ENCODE measurements at regions not wholly inside any gene's neighbourhood (a gene's known extent, or its start where the extent isn't known, plus 50 kb on each side); places are given as distances from the start of the nearest gene placed in this dataset.

DNA sequence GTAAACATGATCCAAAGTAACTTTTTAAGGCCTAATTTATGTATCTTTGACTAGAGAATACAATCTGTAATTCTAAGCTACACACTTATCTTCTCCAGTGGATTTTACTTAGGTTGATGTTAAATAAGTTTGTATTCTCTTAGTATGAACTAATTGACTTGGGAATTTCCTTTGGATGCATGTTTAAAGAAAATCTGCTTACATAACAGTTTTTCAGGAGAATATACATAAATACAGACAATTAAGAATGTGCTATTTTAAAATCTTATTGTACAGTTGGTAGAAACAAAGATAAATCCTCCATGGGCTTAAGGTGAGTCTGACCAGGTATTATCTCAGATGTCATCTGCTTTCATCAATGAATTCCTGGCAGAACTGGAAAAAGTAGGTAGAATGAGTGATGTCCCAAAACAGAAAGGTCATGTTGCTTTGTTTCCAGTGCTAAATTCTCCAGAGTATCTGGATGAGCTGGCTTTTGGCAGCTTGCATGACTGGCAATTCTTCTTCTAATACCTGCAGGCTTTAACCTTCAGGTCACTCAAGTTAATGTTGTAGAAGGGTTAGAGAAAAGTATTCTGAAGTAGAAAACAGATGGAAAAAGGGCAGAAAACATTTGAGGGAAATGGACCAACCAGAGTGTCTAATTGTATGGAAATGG, 150.6 kb downstream of the MACIR start:
- Histone ChIP-seq H3K4me3 (ENCODE audit: low read length in 2 of 2) (no peak overlapping the region), H3K79me1 (ENCODE audit: low read depth, low read length) (no peaks in the 10 kb centered on the region), H3K4ac (ENCODE audit: low read length) (no peak overlapping the region), H3K18ac (ENCODE audit: low read length) (no peak overlapping the region), H4K8ac (ENCODE audit: low read depth, low read length) (no peak overlapping the region), H2AFZ (ENCODE audit: low read length) (no peak overlapping the region), H2BK5ac (ENCODE audit: low read length) (no peak overlapping the region), H2AK5ac (ENCODE audit: low read depth, low read length) (no peak overlapping the region), H4K91ac (ENCODE audit: low read depth, low read length, poor library complexity) (no peak overlapping the region), H3K4me1 (ENCODE audit: control insufficient read depth in 2 of 2, insufficient read depth in 1 of 2, low read depth in 1 of 2, low read length in 2 of 2) (no peaks in the 10 kb centered on the region), H3K27me3 (ENCODE audit: control insufficient read depth in 3 of 3, insufficient read depth in 3 of 3, low read depth in 1 of 3, low read length in 3 of 3) (no peaks in the 10 kb centered on the region), H3K4me2 (ENCODE audit: insufficient read depth, low read length, poor library complexity, severe bottlenecking) (no peak overlapping the region), H2BK120ac (ENCODE audit: low read depth, low read length) (no peak overlapping the region), H2BK15ac (ENCODE audit: low read length) (no peak overlapping the region), H3K14ac (ENCODE audit: low read length) (no peak overlapping the region), H3K36me3 (replicated peaks in 1 of 2; ENCODE audit: control insufficient read depth in 2 of 2, insufficient read depth in 2 of 2, low read length in 2 of 2) (no peaks in the 10 kb centered on the region), H3K9ac (ENCODE audit: low read depth, low read length, poor library complexity) (no peak overlapping the region), H2BK12ac (ENCODE audit: low read length) (no peak overlapping the region), H3K9me3 (replicated peaks in 1 of 2; ENCODE audit: control insufficient read depth in 2 of 2, insufficient read depth in 1 of 2, low read depth in 1 of 2, low read length in 2 of 2) (no peaks in the 10 kb centered on the region), H3K27ac (replicated peaks; ENCODE audit: low read length) (no peak overlapping the region), H3K23ac (ENCODE audit: low read depth, low read length, poor library complexity) (no peak overlapping the region)
- no peak for DNase-seq (ENCODE audit: low spot score)

DNA sequence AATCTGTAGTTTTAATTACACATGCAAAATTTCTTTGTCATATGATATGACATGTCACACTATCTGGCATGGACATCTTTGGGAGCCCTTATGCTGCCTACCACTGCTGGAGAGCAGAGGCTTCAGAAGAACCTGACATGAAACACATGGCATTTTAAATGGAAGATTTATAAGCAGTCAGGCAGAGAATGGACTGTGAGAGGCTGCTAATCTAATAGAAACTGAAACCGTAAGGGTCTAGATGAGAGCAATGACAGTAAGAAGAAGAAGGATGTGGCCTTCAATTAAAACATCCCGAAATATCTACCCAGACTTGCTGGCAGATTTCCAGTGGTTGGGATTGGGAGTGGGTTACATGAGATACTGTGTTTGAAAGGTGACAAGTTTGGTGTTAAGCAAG, 149.8 kb downstream of the MACIR start:
- Histone ChIP-seq H3K4me3 (ENCODE audit: low read length in 2 of 2) (no peak overlapping the region), H2BK120ac (ENCODE audit: low read depth, low read length) (no peak overlapping the region), H2BK12ac (ENCODE audit: low read length) (no peak overlapping the region), H3K4me1 (ENCODE audit: control insufficient read depth in 2 of 2, insufficient read depth in 1 of 2, low read depth in 1 of 2, low read length in 2 of 2) (no peaks in the 10 kb centered on the region), H3K9ac (ENCODE audit: low read depth, low read length, poor library complexity) (no peak overlapping the region), H3K36me3 (replicated peaks in 1 of 2; ENCODE audit: control insufficient read depth in 2 of 2, insufficient read depth in 2 of 2, low read length in 2 of 2) (no peaks in the 10 kb centered on the region), H3K4me2 (ENCODE audit: insufficient read depth, low read length, poor library complexity, severe bottlenecking) (no peak overlapping the region), H3K79me1 (ENCODE audit: low read depth, low read length) (no peaks in the 10 kb centered on the region), H2BK15ac (ENCODE audit: low read length) (no peak overlapping the region), H2AFZ (ENCODE audit: low read length) (no peak overlapping the region), H3K18ac (ENCODE audit: low read length) (no peak overlapping the region), H3K4ac (ENCODE audit: low read length) (no peak overlapping the region), H2AK5ac (ENCODE audit: low read depth, low read length) (no peak overlapping the region), H3K23ac (ENCODE audit: low read depth, low read length, poor library complexity) (no peak overlapping the region), H3K9me3 (replicated peaks in 1 of 2; ENCODE audit: control insufficient read depth in 2 of 2, insufficient read depth in 1 of 2, low read depth in 1 of 2, low read length in 2 of 2) (no peaks in the 10 kb centered on the region), H3K27ac (replicated peaks; ENCODE audit: low read length) (no peak overlapping the region), H2BK5ac (ENCODE audit: low read length) (no peak overlapping the region), H4K91ac (ENCODE audit: low read depth, low read length, poor library complexity) (no peak overlapping the region), H3K27me3 (ENCODE audit: control insufficient read depth in 3 of 3, insufficient read depth in 3 of 3, low read depth in 1 of 3, low read length in 3 of 3) (no peaks in the 10 kb centered on the region), H4K8ac (ENCODE audit: low read depth, low read length) (no peak overlapping the region), H3K14ac (ENCODE audit: low read length) (no peak overlapping the region)
- DNase-seq (ENCODE audit: low spot score) = no peak
- no CpG with 5 or more reads among the region's 2 CpGs for WGBS, 2 donors (ENCODE audit: extremely low coverage in 2 of 2, insufficient read length in 2 of 2, insufficient replicate concordance in 1 of 2)

DNA sequence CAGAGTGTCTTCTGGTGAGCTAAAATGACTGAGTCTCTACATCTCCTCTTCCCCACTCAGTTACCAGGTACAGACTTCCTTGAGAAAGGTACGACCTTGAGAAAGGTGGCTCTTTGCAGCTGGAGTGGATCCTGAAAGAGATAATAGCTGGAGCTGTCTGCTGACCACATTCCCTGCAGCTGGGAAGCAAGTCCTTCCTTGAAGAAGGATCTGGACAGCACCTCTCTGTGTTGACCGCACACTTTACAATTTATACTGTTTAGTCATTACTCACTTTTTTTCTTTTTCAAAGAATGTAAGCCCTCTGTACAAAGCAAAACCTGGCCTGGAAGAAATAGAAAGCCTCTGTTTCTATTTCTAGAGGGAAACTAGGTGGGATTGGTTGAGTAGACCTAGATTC, 148.8 kb downstream of the MACIR start:
- no peaks in the 10 kb centered on the region for H3K36me3 ChIP-seq (replicated peaks in 1 of 2; ENCODE audit: control insufficient read depth in 2 of 2, insufficient read depth in 2 of 2, low read length in 2 of 2)
- H3K23ac ChIP-seq (ENCODE audit: low read depth, low read length, poor library complexity) = no peak overlapping the region
- H3K27ac ChIP-seq (replicated peaks; ENCODE audit: low read length) = no peak overlapping the region
- no peaks in the 10 kb centered on the region for H3K4me1 ChIP-seq (ENCODE audit: control insufficient read depth in 2 of 2, insufficient read depth in 1 of 2, low read depth in 1 of 2, low read length in 2 of 2)
- no peaks in the 10 kb centered on the region for H3K79me1 ChIP-seq (ENCODE audit: low read depth, low read length)
- no peak overlapping the region for H4K91ac ChIP-seq (ENCODE audit: low read depth, low read length, poor library complexity)
- no peaks in the 10 kb centered on the region for H3K27me3 ChIP-seq (ENCODE audit: control insufficient read depth in 3 of 3, insufficient read depth in 3 of 3, low read depth in 1 of 3, low read length in 3 of 3)
- H3K4me3 ChIP-seq (ENCODE audit: low read length in 2 of 2) = no peak overlapping the region
- no peak overlapping the region for H2AFZ ChIP-seq (ENCODE audit: low read length)
- no peak overlapping the region for H2BK120ac ChIP-seq (ENCODE audit: low read depth, low read length)
- no peak overlapping the region for H2BK5ac ChIP-seq (ENCODE audit: low read length)
- no peak overlapping the region for H3K9ac ChIP-seq (ENCODE audit: low read depth, low read length, poor library complexity)
- H4K8ac ChIP-seq (ENCODE audit: low read depth, low read length) = no peak overlapping the region
- no peak overlapping the region for H2AK5ac ChIP-seq (ENCODE audit: low read depth, low read length)
- no peak for DNase-seq (ENCODE audit: low spot score)
- H2BK12ac ChIP-seq (ENCODE audit: low read length) = no peak overlapping the region
- H2BK15ac ChIP-seq (ENCODE audit: low read length) = no peak overlapping the region
- no peak overlapping the region for H3K4me2 ChIP-seq (ENCODE audit: insufficient read depth, low read length, poor library complexity, severe bottlenecking)
- H3K4ac ChIP-seq (ENCODE audit: low read length) = no peak overlapping the region
- WGBS, 2 donors (ENCODE audit: extremely low coverage in 2 of 2, insufficient read length in 2 of 2, insufficient replicate concordance in 1 of 2) = no CpG with 5 or more reads among the region's 2 CpGs
- no peak overlapping the region for H3K14ac ChIP-seq (ENCODE audit: low read length)
- H3K9me3 ChIP-seq (replicated peaks in 1 of 2; ENCODE audit: control insufficient read depth in 2 of 2, insufficient read depth in 1 of 2, low read depth in 1 of 2, low read length in 2 of 2) = no peaks in the 10 kb centered on the region
- no peak overlapping the region for H3K18ac ChIP-seq (ENCODE audit: low read length)

DNA sequence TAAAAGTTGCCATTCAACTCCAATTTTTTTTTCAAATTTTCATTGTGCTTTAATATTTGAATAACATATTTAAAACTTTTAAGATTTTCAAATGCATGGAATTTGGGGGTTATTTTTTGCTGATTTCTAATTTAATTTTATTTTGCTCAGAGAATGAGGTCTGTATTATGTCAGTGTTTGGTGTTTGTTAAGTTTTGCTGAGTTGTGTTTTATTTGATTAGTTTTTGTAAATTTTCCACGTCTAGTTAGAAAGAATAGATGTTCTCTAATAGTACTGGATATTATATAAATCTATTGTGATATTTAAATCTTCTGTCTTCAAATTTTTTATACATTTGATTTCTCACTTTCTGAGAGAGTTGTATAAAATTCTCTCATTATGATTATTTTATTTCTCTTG, 145.9 kb downstream of the MACIR start:
- Histone ChIP-seq H2BK120ac (ENCODE audit: low read depth, low read length) (no peak overlapping the region), H2BK5ac (ENCODE audit: low read length) (no peak overlapping the region), H2AFZ (ENCODE audit: low read length) (no peak overlapping the region), H4K8ac (ENCODE audit: low read depth, low read length) (no peak overlapping the region), H3K18ac (ENCODE audit: low read length) (no peak overlapping the region), H4K91ac (ENCODE audit: low read depth, low read length, poor library complexity) (no peak overlapping the region), H3K27ac (replicated peaks; ENCODE audit: low read length) (no peak overlapping the region), H3K27me3 (ENCODE audit: control insufficient read depth in 3 of 3, insufficient read depth in 3 of 3, low read depth in 1 of 3, low read length in 3 of 3) (no peaks in the 10 kb centered on the region), H3K4ac (ENCODE audit: low read length) (no peak overlapping the region), H2BK15ac (ENCODE audit: low read length) (no peak overlapping the region), H3K9me3 (replicated peaks in 1 of 2; ENCODE audit: control insufficient read depth in 2 of 2, insufficient read depth in 1 of 2, low read depth in 1 of 2, low read length in 2 of 2) (no peaks in the 10 kb centered on the region), H3K4me1 (ENCODE audit: control insufficient read depth in 2 of 2, insufficient read depth in 1 of 2, low read depth in 1 of 2, low read length in 2 of 2) (no peaks in the 10 kb centered on the region), H3K4me2 (ENCODE audit: insufficient read depth, low read length, poor library complexity, severe bottlenecking) (no peak overlapping the region), H3K9ac (ENCODE audit: low read depth, low read length, poor library complexity) (no peak overlapping the region), H2AK5ac (ENCODE audit: low read depth, low read length) (no peak overlapping the region), H3K79me1 (ENCODE audit: low read depth, low read length) (no peaks in the 10 kb centered on the region), H3K14ac (ENCODE audit: low read length) (no peak overlapping the region), H3K23ac (ENCODE audit: low read depth, low read length, poor library complexity) (no peak overlapping the region), H3K4me3 (ENCODE audit: low read length in 2 of 2) (no peak overlapping the region), H2BK12ac (ENCODE audit: low read length) (no peak overlapping the region), H3K36me3 (replicated peaks in 1 of 2; ENCODE audit: control insufficient read depth in 2 of 2, insufficient read depth in 2 of 2, low read length in 2 of 2) (no peaks in the 10 kb centered on the region)
- WGBS, 2 donors (ENCODE audit: extremely low coverage in 2 of 2, insufficient read length in 2 of 2, insufficient replicate concordance in 1 of 2) = no CpG with 5 or more reads among the region's 1 CpG
- DNase-seq (ENCODE audit: low spot score) = no peak

Data from neuronal stem cell (in vitro differentiated cells).